Neural cell (in vitro differentiated cells): ENCODE measurements at regions not wholly inside any gene's neighbourhood (a gene's known extent, or its start where the extent isn't known, plus 50 kb on each side); places are given as distances from the start of the nearest gene placed in this dataset.

ENCODE experiments used
- CTCF ChIP-seq: fragments of 450-650 bp; IDR thresholded peaks from 2 replicates; pipeline ENCODE4 v1.5.1; 2014; ENCODE audit warnings: antibody characterized with exemption, mild to moderate bottlenecking, moderate library complexity; ENCODE audit not compliant: poor library complexity, severe bottlenecking
- RAD21 ChIP-seq: fragments of 450-650 bp; conservative IDR thresholded peaks from 2 replicates; pipeline ENCODE4 v1.6.1; 2014; ENCODE audit warnings: antibody characterized with exemption, mild to moderate bottlenecking, moderate library complexity

- TF ChIP-seq CTCF, result no peak
- TF ChIP-seq RAD21, result no peak
Measured at GRCh38 chr5:30100929-30101328, 1092.6 kb upstream of the CDH6 start.
